ENCODE measurements at regions not wholly inside any gene's neighbourhood (a gene's known extent, or its start where the extent isn't known, plus 50 kb on each side); places are given as distances from the start of the nearest gene placed in this dataset.
"Not testable (repeated sequence)": the region's sequence is repeated elsewhere in the genome, so short reads cannot be mapped to it uniquely, and the experiment has no call there.

DNA sequence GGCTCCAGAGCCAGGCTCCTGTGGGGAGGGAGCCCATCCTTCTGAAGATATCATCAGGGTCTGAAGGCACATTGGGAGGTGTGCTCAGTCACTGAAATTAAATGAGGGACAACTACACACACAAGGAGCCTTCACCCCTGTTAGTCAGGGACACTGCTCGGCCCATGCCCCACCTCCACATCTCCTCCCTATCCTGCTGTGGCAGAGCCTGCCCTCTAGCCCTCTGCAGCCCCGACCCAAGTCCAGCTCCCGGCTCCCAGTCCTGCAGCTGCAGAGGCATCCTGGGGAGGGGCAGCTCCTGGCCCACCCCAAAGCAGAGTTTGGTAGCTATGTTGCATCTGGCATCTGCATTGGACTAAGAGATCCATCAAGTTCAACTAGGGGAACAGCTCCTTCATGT is 136.3 kb downstream of the ZNF248 start:
- TF ChIP-seq CTCF (IDR thresholded peaks at IDR 0.05), result no peak
- Histone ChIP-seq H3K27ac (no peak overlapping the region), H3K4me1 (no peaks in the 10 kb centered on the region), H3K9me3 (peaks cover 9% of the 10 kb centered on the region), H3K27me3 (ENCODE audit: insufficient read depth in 3 of 3, low read length in 2 of 3) (no peaks in the 10 kb centered on the region), H3K4me3 (no peak overlapping the region), H3K36me3 (ENCODE audit: insufficient read depth in 1 of 2, low read depth in 1 of 2) (no peaks in the 10 kb centered on the region)
- no peak for DNase-seq
- intact Hi-C loops (cut with DNase I), result no loop called here
- 67 to 91% (median 83%) methylated on average over 3 of the region's 3 CpGs for WGBS, 3 donors
- ATAC-seq, result no peak

DNA sequence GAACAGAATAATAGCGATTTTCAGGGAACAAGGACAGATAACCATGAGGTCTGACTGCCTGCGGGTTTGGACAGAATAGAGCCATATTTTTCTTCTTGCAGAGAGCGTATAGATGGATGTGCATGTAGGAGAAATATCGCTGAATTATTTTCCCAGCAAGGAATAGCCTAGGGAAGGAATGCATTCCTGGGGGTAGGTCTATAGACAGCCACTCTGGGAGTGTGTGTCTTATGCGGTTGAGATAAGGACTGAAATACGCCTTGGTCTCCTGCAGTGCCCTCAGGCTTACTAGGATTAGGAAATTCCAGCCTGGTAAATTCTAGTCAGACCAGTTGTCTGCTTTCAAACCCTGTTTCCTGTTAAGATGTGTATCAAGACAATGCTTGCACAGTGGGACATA is 139.3 kb downstream of the ZNF248 start:
- intact Hi-C loops (cut with DNase I); H3K4me3 ChIP-seq; H3K27me3 ChIP-seq (ENCODE audit: insufficient read depth in 3 of 3, low read length in 2 of 3); ATAC-seq; H3K9me3 ChIP-seq; H3K36me3 ChIP-seq (ENCODE audit: insufficient read depth in 1 of 2, low read depth in 1 of 2); DNase-seq; H3K27ac ChIP-seq; H3K4me1 ChIP-seq: not testable (repeated sequence)
- 79 to 86% (median 83%) methylated on average over 6 of the region's 6 CpGs for WGBS, 3 donors

GRCh38 chr10:37713642-37714041 is 143.8 kb downstream of the ZNF248 start:
- DNase-seq (no peak), ATAC-seq (no peak)
- Histone ChIP-seq H3K4me1 (no peaks in the 10 kb centered on the region), H3K4me3 (no peak overlapping the region), H3K9me3 (peaks cover 8% of the 10 kb centered on the region), H3K36me3 (ENCODE audit: insufficient read depth in 1 of 2, low read depth in 1 of 2) (no peaks in the 10 kb centered on the region), H3K27ac (no peak overlapping the region), H3K27me3 (ENCODE audit: insufficient read depth in 3 of 3, low read length in 2 of 3) (no peaks in the 10 kb centered on the region)
- TF ChIP-seq CTCF (IDR thresholded peaks at IDR 0.05), result no peak
- 27 to 56% (median 32%) methylated on average over 3 of the region's 3 CpGs for WGBS, 3 donors
- intact Hi-C loops (cut with DNase I), result no loop called here

DNA sequence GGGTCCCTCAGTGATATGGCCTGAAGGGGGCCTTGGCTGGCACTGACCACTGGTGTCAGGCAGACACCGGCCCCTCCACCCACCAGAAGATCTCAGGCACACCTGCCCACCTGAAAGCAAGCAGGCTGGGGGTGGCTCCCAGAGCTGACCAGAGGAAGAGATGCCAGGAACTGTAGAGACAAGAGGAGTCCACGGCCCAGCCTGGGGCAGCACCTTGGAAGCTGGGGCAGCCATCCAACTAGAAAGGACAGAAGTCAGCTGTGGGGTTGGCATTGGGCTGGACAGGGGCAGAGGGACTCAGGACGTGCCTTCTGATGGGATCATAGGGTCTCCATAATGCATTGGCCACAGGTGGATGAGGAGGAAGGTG is 144.3 kb downstream of the ZNF248 start:
- intact Hi-C loops (cut with DNase I), result no loop called here
- ATAC-seq (no peak), DNase-seq (no peak)
- no peak overlapping the region for H3K4me3 ChIP-seq
- 37 to 55% (median 38%) methylated on average over 3 of the region's 3 CpGs for WGBS, 3 donors
- no peak for TF ChIP-seq CTCF (IDR thresholded peaks at IDR 0.05)
- no peaks in the 10 kb centered on the region for H3K27me3 ChIP-seq (ENCODE audit: insufficient read depth in 3 of 3, low read length in 2 of 3)
- H3K4me1 ChIP-seq, result no peaks in the 10 kb centered on the region
- H3K9me3 ChIP-seq, result peaks cover 6% of the 10 kb centered on the region
- H3K27ac ChIP-seq, result no peak overlapping the region
- H3K36me3 ChIP-seq (ENCODE audit: insufficient read depth in 1 of 2, low read depth in 1 of 2), result no peaks in the 10 kb centered on the region

DNA sequence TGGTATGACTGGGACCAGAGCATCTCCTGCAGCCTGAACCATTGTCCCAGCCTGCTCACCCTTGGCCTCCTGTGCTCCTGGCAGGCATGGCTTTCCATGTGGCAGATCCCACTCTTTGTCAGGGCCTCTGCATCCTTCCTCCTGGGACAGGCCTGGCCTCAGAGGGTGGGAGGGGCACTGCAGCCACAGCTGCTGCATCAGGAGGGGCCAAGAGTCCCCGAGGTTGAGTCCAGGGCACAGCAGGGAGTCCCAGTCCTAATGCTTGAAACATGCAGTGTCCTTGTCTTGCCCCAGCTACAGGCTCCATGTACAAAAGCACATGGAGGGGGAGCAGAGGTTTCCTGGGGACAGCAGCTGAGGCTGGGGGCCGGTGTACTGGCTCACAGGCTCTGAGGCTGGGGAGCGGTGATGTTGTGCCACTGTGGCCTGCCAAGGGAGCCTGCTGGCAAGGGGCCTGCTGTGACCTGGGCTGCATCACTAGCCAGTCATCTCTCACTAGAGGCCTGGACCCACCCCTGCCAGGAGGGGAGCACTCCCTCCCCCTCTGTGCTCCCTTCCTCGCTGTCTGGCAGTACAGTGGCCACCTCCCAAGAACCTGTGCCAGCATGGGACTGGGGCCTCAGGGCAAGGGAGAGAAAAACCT is 144.8 kb downstream of the ZNF248 start:
- H3K27ac ChIP-seq, result no peak overlapping the region

More for the DNA sequence above, 144.8 kb downstream of the ZNF248 start:
- intact Hi-C loops (cut with DNase I), result no loop called here
- ATAC-seq (peak in 1 of 4 donors; percentile 30), DNase-seq (no peak)
- TF ChIP-seq CTCF (IDR thresholded peaks at IDR 0.05), result no peak
- Histone ChIP-seq H3K9me3 (peaks cover 2% of the 10 kb centered on the region), H3K27me3 (ENCODE audit: insufficient read depth in 3 of 3, low read length in 2 of 3) (no peaks in the 10 kb centered on the region), H3K4me1 (no peaks in the 10 kb centered on the region), H3K36me3 (ENCODE audit: insufficient read depth in 1 of 2, low read depth in 1 of 2) (no peaks in the 10 kb centered on the region), H3K4me3 (no peak overlapping the region)
- WGBS, 3 donors, result 37 to 67% (median 38%) methylated on average over 4 of the region's 4 CpGs
